SH-SY5Y (cell line): ENCODE measurements at regions not wholly inside any gene's neighbourhood (a gene's known extent, or its start where the extent isn't known, plus 50 kb on each side); places are given as distances from the start of the nearest gene placed in this dataset.

Experiments used
- GATA2 ChIP-seq: IDR thresholded peaks from 2 replicates; pipeline ENCODE4 v1.6.1; 2011; ENCODE audit warnings: mild to moderate bottlenecking, low read depth, low read length
- GATA3 ChIP-seq: IDR thresholded peaks from 2 replicates; pipeline ENCODE4 v1.6.1; 2011; ENCODE audit warnings: low read depth, mild to moderate bottlenecking, low read length, moderate library complexity

- TF ChIP-seq GATA2 (no peak), GATA3 (no peak)
Observed at GRCh38 chr2:52695731-52696130, 1071.9 kb upstream of the CHAC2 start.
